Stimulated activated naive CD4-positive, alpha-beta T cell (primary cell): ENCODE measurements at regions not wholly inside any gene's neighbourhood (a gene's known extent, or its start where the extent isn't known, plus 50 kb on each side); places are given as distances from the start of the nearest gene placed in this dataset.
"Not testable (repeated sequence)": the region's sequence is repeated elsewhere in the genome, so short reads cannot be mapped to it uniquely, and the experiment has no call there.

ENCODE experiments used
- DNase-seq, 6 experiments: peaks; one replicate each; lab custom pipeline; 2025; lab: John Stamatoyannopoulos, UW

GRCh38 chr17:22496450-22496849 is 804.1 kb downstream of the KCNJ18 start:
- DNase-seq = no peak

- no peak for DNase-seq
These were observed 811.1 kb downstream of the KCNJ18 start for GRCh38 chr17:22503322-22503899.

- DNase-seq = no peak
These were observed 813.3 kb downstream of the KCNJ18 start for GRCh38 chr17:22505660-22506059.

- DNase-seq = no peak
These were observed 813.9 kb downstream of the KCNJ18 start for GRCh38 chr17:22506231-22506630.

- DNase-seq = no peak
These were observed 814.5 kb downstream of the KCNJ18 start for GRCh38 chr17:22506861-22507260.

GRCh38 chr17:22507823-22508222 is 815.5 kb downstream of the KCNJ18 start:
- no peak for DNase-seq

GRCh38 chr17:22510504-22510903 is 818.2 kb downstream of the KCNJ18 start:
- DNase-seq = no peak

GRCh38 chr17:22511431-22511830 is 819.1 kb downstream of the KCNJ18 start:
- DNase-seq = no peak

- no peak for DNase-seq
These were observed 819.7 kb downstream of the KCNJ18 start for GRCh38 chr17:22512057-22512456.

GRCh38 chr17:22512506-22512905 is 820.2 kb downstream of the KCNJ18 start:
- DNase-seq = no peak

- DNase-seq = no peak
These were observed 820.7 kb downstream of the KCNJ18 start for GRCh38 chr17:22512997-22513538.

GRCh38 chr17:22514315-22514714 is 822.0 kb downstream of the KCNJ18 start:
- no peak for DNase-seq

- no peak for DNase-seq
These were observed 822.5 kb downstream of the KCNJ18 start for GRCh38 chr17:22514767-22515320.

- DNase-seq = no peak
These were observed 823.3 kb downstream of the KCNJ18 start for GRCh38 chr17:22515599-22515998.

GRCh38 chr17:22516861-22517636 is 824.7 kb downstream of the KCNJ18 start:
- DNase-seq = no peak

GRCh38 chr17:22517716-22518115 is 825.4 kb downstream of the KCNJ18 start:
- DNase-seq = no peak

- no peak for DNase-seq
These were observed 825.9 kb downstream of the KCNJ18 start for GRCh38 chr17:22518185-22518584.

GRCh38 chr17:22548873-22549272 is 856.5 kb downstream of the KCNJ18 start:
- not testable (repeated sequence) for DNase-seq

GRCh38 chr17:22551695-22552415 is 859.5 kb downstream of the KCNJ18 start:
- DNase-seq = not testable (repeated sequence)

GRCh38 chr17:22569459-22570143 is 877.3 kb downstream of the KCNJ18 start:
- DNase-seq = no peak

- DNase-seq = no peak
These were observed 878.0 kb downstream of the KCNJ18 start for GRCh38 chr17:22570144-22570845.
